BJ (cell line): ENCODE measurements at regions not wholly inside any gene's neighbourhood (a gene's known extent, or its start where the extent isn't known, plus 50 kb on each side); places are given as distances from the start of the nearest gene placed in this dataset.

Experiments used
- CTCF ChIA-PET: fragments of 350-600 bp; formaldehyde crosslinking; extraction: SDS; loops from one replicate; lab custom pipeline; 2021; ENCODE audit warnings: antibody characterized with exemption, inconsistent platforms; lab: Yijun Ruan, JAX
- POLR2A ChIA-PET: fragments of 300-600 bp; sonication (Branson Sonifier 250); formaldehyde crosslinking; extraction: SDS; loops from one replicate; lab custom pipeline; 2021; ENCODE audit warnings: antibody characterized with exemption; lab: Charles Lee
- DNase-seq: peaks from one replicate; pipeline ENCODE4 v3.0.0-alpha.2; 2011; ENCODE audit warnings: low read depth
- H3K27me3 ChIP-seq: 2 replicates; pipeline ENCODE4 v1.6.0; 2011; ENCODE audit warnings: low read length; ENCODE audit not compliant: control insufficient read depth, insufficient read depth
- H3K36me3 ChIP-seq: 2 replicates; pipeline ENCODE4 v1.5.1; 2011; ENCODE audit warnings: low read length; ENCODE audit not compliant: control insufficient read depth, insufficient read depth
- H3K4me3 ChIP-seq: 2 replicates; pipeline ENCODE4 v1.5.1; 2011; ENCODE audit warnings: low read depth, mild to moderate bottlenecking, control low read depth, low read length
- TF ChIP-seq, protein P1 (sequence below): IDR thresholded peaks from 2 replicates; pipeline ENCODE4 v1.5.1; 2011; ENCODE audit warnings: low read depth, mild to moderate bottlenecking, control low read depth, inconsistent platforms, low read length, moderate library complexity; ENCODE audit not compliant: insufficient read depth

DNA sequence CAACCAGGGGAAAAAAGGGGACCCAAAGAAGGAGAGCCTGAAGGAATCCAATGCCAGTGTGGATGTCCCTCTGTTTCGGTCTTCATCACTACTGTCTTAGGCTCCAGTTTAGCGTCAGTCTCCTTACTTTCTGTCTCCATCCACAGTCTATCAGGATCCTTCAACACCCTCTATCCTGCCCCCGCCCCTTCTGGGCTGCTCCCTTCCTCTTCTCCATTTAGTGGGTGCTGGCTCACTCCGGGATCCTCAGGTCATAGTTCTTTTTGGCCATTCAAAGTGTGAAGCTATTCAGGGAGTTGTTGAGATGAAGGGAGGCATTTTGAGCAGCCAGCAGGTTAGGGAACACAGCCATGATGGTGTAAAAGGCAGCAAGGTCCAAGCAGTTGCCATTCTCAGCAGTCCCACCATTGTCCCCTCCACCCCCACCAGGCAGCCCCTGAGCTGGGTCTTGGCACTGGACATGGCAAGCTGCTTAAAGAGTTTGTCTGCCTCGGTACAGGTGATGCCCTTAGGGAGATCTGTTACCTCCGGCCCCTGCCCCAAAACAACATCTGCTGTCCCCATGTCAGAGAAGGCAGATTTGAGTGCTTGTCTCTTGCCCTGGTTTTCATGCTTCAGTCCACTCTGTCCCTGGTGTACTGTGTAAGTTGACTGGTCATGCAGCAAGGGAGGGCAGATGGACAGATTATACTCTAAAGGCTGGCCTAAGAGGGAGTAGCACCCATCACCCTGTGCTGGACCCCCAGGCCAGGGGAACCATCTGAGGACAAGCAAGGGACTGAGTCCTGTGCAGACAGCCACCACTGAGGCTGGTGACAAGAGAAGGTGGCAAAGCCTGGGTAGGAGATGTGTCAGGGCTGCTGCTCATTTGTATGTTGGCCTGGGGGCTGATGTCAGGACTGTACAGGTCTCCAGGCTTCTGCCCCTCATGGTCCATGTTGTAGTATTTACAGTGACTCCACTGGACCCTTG is 842.0 kb downstream of the HACE1 start:
- TF ChIP-seq, protein P1, sequence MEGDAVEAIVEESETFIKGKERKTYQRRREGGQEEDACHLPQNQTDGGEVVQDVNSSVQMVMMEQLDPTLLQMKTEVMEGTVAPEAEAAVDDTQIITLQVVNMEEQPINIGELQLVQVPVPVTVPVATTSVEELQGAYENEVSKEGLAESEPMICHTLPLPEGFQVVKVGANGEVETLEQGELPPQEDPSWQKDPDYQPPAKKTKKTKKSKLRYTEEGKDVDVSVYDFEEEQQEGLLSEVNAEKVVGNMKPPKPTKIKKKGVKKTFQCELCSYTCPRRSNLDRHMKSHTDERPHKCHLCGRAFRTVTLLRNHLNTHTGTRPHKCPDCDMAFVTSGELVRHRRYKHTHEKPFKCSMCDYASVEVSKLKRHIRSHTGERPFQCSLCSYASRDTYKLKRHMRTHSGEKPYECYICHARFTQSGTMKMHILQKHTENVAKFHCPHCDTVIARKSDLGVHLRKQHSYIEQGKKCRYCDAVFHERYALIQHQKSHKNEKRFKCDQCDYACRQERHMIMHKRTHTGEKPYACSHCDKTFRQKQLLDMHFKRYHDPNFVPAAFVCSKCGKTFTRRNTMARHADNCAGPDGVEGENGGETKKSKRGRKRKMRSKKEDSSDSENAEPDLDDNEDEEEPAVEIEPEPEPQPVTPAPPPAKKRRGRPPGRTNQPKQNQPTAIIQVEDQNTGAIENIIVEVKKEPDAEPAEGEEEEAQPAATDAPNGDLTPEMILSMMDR: no peak
- Histone ChIP-seq H3K4me3 (no peak overlapping the region), H3K36me3 (no peaks in the 10 kb centered on the region), H3K27me3 (no peaks in the 10 kb centered on the region)
- ChIA-PET POLR2A (no interaction called here), CTCF (no interaction called here)
- no peak for DNase-seq

DNA sequence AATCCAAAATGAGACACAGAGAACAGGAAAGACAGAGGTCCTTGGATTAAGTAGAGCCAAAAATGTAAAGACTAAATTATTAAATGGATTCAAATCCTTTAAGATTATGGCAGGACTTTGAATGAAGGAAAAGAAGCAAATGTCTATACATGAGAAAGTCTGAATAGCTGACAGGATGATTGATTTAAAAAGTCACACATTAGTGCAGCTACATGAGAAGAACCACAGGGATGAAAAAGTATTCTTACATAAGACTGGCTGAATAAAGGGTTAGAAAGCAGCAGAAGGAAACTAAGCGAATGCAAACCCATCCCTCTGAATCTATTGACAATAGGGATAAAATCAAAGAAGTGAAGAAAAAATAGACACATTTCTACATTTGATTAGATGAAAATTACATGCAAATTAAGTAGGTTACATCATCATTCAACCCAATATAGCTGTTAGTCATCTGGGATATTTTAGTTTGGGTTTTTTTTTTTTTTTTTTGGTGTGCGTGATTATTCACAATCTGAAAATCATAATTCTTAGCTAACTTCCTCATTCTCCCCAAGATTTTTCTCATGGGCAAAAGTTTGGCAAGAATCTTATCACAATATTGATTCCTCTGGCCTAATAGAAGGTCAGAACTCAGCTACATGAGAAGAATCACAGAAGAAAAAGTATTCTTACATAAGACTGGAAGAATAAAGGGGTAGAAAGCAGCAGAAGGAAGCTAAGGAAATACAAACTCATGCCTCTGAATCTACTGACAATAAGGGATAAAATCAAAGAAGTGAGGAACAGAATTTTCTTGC is 845.4 kb downstream of the HACE1 start:
- ChIA-PET POLR2A (no interaction called here), CTCF (interaction anchor here (0.9 kb wide), 1 partner anchor 312 kb away, joined by 4 read pairs; no protein-coding TSS in a partner anchor)
- TF ChIP-seq, protein P1: no peak

DNA sequence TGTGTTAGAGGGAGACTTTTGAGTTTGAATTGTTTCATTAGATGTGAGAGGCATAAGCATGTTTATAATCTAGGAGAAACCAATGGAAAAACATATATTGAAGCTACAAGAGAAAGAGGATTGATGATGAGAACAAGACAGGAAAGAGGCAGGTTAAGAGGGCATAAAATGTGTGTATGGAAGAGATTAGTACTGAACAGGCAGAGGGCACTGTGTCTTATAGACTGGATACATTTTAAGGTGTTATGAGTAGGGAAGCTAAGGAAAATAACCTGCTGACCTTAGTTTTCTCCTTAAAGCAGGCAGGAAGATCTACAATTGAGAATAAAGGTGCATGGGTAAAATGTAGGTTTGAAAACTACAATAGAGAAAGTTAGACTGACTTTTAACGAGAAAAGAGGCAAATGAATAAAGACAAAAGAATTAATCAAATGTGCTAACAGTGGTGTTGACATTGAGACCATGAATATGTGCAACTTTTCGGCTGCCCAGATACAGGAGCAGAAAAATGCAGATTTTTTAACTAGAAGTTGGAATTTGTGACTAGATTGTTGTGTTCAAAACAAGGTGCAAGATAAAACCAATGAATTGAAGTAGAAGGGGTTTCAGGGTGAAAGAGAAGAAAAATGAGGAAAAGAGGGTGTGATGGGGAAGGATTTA is 846.3 kb downstream of the HACE1 start:
- H3K36me3 ChIP-seq: no peaks in the 10 kb centered on the region
- ChIA-PET POLR2A (no interaction called here), CTCF (interaction anchor here (0.9 kb wide), 1 partner anchor 313 kb away, joined by 4 read pairs; no protein-coding TSS in a partner anchor)
- no peak for DNase-seq
- H3K4me3 ChIP-seq: no peak overlapping the region
- TF ChIP-seq, protein P1: no peak
- no peaks in the 10 kb centered on the region for H3K27me3 ChIP-seq

More for the DNA sequence above, 845.4 kb downstream of the HACE1 start:
- no peak overlapping the region for H3K4me3 ChIP-seq
- H3K27me3 ChIP-seq: no peaks in the 10 kb centered on the region
- no peak for DNase-seq
- no peaks in the 10 kb centered on the region for H3K36me3 ChIP-seq

DNA sequence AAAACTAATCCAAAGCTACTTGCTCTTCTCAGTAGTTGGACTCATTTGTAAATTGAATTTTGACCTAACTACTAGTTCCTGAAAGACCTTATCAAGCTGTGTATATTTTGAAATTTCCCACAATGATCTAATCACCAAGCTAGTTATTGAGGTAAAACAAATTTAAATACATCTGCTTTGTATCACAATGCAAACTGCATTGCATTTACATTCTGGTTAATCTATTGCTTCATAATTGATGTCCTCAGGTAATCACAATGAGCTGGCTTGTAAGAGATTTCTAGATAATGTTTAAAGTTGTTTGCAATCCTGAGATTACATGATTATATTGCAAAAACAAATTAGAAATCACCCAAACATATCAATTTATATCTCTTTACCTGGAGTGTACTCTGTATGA is 848.8 kb downstream of the HACE1 start:
- Histone ChIP-seq H3K4me3 (no peak overlapping the region), H3K27me3 (no peaks in the 10 kb centered on the region), H3K36me3 (no peaks in the 10 kb centered on the region)
- TF ChIP-seq, protein P1: no peak
- ChIA-PET POLR2A (no interaction called here), CTCF (no interaction called here)
- no peak for DNase-seq
